Loucy (cell line): ENCODE measurements at regions not wholly inside any gene's neighbourhood (a gene's known extent, or its start where the extent isn't known, plus 50 kb on each side); places are given as distances from the start of the nearest gene placed in this dataset.
"Not testable (repeated sequence)": the region's sequence is repeated elsewhere in the genome, so short reads cannot be mapped to it uniquely, and the experiment has no call there.

ENCODE experiments used
- H2AFZ ChIP-seq: fragments of 200-600 bp; sonication (generic); 2 replicates; pipeline ENCODE4 v1.6.0; 2016; ENCODE audit warnings: antibody characterized with exemption, mild to moderate bottlenecking, low read length, moderate library complexity
- H3F3A ChIP-seq: fragments of 200-600 bp; 2 replicates; pipeline ENCODE4 v1.6.0; 2016; ENCODE audit warnings: antibody characterized with exemption, low read depth, mild to moderate bottlenecking
- H3K27me3 ChIP-seq: fragments of 200-600 bp; sonication (generic); 2 replicates; pipeline ENCODE4 v1.6.1; 2014; ENCODE audit warnings: low read length, mild to moderate bottlenecking; ENCODE audit not compliant: insufficient read depth, poor library complexity, severe bottlenecking
- H3K36me3 ChIP-seq: fragments of 200-600 bp; sonication (generic); 2 replicates; pipeline ENCODE4 v1.6.1; 2016; ENCODE audit warnings: low read length; ENCODE audit not compliant: insufficient read depth
- H3K4me1 ChIP-seq: fragments of 200-600 bp; sonication (generic); 2 replicates; pipeline ENCODE4 v1.5.1; 2014; ENCODE audit warnings: low read length, mild to moderate bottlenecking; ENCODE audit not compliant: insufficient read depth, poor library complexity, severe bottlenecking
- H3K4me2 ChIP-seq: fragments of 200-600 bp; sonication (generic); 2 replicates; pipeline ENCODE4 v1.6.0; 2014; ENCODE audit warnings: antibody characterized with exemption, low read length, low read depth, mild to moderate bottlenecking; ENCODE audit not compliant: poor library complexity, severe bottlenecking
- H3K4me3 ChIP-seq: fragments of 200-600 bp; sonication (generic); 2 replicates; pipeline ENCODE4 v1.5.1; 2014; ENCODE audit warnings: low read length, mild to moderate bottlenecking, mixed read lengths; ENCODE audit not compliant: poor library complexity, severe bottlenecking
- H3K79me2 ChIP-seq: fragments of 200-600 bp; sonication (generic); 2 replicates; pipeline ENCODE4 v1.6.1; 2014; ENCODE audit warnings: low read length; ENCODE audit not compliant: insufficient read depth
- H3K9ac ChIP-seq: fragments of 200-600 bp; sonication (generic); 2 replicates; pipeline ENCODE4 v1.6.0; 2014; ENCODE audit warnings: mild to moderate bottlenecking, low read depth, low read length, moderate library complexity; ENCODE audit not compliant: poor library complexity, severe bottlenecking
- H3K9me2 ChIP-seq: fragments of 200-600 bp; sonication (generic); replicated peaks from 2 replicates; pipeline ENCODE4 v1.6.1; 2016; ENCODE audit warnings: low read depth, low read length, mixed read lengths
- H3K9me3 ChIP-seq: fragments of 200-600 bp; sonication (generic); 2 replicates; pipeline ENCODE4 v1.6.1; 2014; ENCODE audit warnings: mild to moderate bottlenecking, antibody characterized with exemption, low read length, low read depth; ENCODE audit not compliant: insufficient read depth
- H4K20me1 ChIP-seq: fragments of 200-600 bp; sonication (generic); 2 replicates; pipeline ENCODE4 v1.6.0; 2014; ENCODE audit warnings: antibody characterized with exemption, low read length, mild to moderate bottlenecking; ENCODE audit not compliant: insufficient read depth, poor library complexity, severe bottlenecking
- EZH2phosphoT487 ChIP-seq: fragments of 200-600 bp; IDR thresholded peaks from 2 replicates; pipeline ENCODE4 v1.6.1; 2018; ENCODE audit warnings: antibody characterized with exemption, mild to moderate bottlenecking, moderate library complexity, borderline replicate concordance
- TF ChIP-seq, protein P1 (sequence below): fragments of 200-600 bp; sonication (generic); conservative IDR thresholded peaks from 2 replicates; pipeline ENCODE4 v1.5.1; 2014; ENCODE audit warnings: mild to moderate bottlenecking, antibody characterized with exemption, low read length

DNA sequence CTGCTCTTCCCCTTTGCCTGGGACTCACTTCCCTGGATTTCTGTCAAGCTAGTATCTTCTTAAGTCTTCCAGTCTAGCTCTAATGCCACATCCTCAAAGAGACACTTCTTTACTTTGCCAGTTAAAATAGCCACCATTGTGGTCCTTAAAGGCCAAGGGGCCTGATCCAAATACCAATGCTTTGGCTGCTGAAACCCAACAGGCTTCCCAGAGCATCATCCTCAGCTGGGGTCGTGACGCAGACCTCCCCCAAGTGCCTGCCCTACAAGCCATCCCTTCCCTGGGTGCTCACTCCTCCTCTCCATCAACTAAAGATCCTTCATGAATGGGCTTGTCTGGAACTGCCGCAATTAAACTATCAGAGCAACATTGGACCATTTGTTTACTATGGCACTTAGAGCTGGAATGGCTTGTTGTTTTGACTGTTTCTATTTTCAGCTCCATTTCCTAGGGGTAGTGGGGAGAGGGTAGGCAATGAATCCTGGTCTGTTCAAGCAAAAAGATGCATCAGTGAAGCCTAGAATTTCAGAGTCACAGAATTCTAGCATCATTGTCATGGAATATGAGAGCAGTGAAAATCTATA lies 79.6 kb upstream of the SIRPA start:
- TF ChIP-seq, protein P1, sequence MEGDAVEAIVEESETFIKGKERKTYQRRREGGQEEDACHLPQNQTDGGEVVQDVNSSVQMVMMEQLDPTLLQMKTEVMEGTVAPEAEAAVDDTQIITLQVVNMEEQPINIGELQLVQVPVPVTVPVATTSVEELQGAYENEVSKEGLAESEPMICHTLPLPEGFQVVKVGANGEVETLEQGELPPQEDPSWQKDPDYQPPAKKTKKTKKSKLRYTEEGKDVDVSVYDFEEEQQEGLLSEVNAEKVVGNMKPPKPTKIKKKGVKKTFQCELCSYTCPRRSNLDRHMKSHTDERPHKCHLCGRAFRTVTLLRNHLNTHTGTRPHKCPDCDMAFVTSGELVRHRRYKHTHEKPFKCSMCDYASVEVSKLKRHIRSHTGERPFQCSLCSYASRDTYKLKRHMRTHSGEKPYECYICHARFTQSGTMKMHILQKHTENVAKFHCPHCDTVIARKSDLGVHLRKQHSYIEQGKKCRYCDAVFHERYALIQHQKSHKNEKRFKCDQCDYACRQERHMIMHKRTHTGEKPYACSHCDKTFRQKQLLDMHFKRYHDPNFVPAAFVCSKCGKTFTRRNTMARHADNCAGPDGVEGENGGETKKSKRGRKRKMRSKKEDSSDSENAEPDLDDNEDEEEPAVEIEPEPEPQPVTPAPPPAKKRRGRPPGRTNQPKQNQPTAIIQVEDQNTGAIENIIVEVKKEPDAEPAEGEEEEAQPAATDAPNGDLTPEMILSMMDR: no peak
- no peak for TF ChIP-seq EZH2phosphoT487
- H3K36me3 ChIP-seq: no peaks in the 10 kb centered on the region
- H3K4me1 ChIP-seq: peaks cover 26% of the 10 kb centered on the region
- no peak overlapping the region for H3K9ac ChIP-seq
- no peaks in the 10 kb centered on the region for H3K9me2 ChIP-seq
- H3K4me2 ChIP-seq: no peak overlapping the region
- no peaks in the 10 kb centered on the region for H3K27me3 ChIP-seq
- no peaks in the 10 kb centered on the region for H3F3A ChIP-seq
- no peaks in the 10 kb centered on the region for H4K20me1 ChIP-seq
- H2AFZ ChIP-seq: no peak overlapping the region
- H3K79me2 ChIP-seq: no peaks in the 10 kb centered on the region
- no peaks in the 10 kb centered on the region for H3K9me3 ChIP-seq
- H3K4me3 ChIP-seq: no peak overlapping the region

DNA sequence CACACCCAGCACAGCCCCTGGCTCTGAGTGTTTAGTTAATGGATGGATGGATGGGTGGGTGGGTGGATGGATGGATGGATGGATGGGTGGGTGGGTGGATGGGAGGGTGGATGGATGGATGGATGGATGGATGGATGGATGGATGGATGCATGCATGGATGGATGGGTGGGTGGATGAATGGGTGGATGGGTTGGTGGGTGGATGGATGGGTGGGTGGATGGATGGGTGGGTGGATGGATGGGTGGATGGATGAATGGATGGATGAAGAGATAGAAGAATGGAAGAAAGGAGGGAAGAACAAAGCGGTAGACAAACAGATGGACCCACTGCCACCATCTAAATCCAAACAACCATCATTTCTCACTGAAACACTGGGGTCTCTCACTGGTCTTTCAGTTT lies 80.3 kb upstream of the SIRPA start:
- not testable (repeated sequence) for H3K9me2 ChIP-seq, H3K36me3 ChIP-seq, H4K20me1 ChIP-seq, H3F3A ChIP-seq, H3K9ac ChIP-seq, H3K4me2 ChIP-seq, H3K4me3 ChIP-seq, H3K27me3 ChIP-seq, H2AFZ ChIP-seq, H3K9me3 ChIP-seq, H3K79me2 ChIP-seq
- peaks cover 28% of the 10 kb centered on the region for H3K4me1 ChIP-seq

DNA sequence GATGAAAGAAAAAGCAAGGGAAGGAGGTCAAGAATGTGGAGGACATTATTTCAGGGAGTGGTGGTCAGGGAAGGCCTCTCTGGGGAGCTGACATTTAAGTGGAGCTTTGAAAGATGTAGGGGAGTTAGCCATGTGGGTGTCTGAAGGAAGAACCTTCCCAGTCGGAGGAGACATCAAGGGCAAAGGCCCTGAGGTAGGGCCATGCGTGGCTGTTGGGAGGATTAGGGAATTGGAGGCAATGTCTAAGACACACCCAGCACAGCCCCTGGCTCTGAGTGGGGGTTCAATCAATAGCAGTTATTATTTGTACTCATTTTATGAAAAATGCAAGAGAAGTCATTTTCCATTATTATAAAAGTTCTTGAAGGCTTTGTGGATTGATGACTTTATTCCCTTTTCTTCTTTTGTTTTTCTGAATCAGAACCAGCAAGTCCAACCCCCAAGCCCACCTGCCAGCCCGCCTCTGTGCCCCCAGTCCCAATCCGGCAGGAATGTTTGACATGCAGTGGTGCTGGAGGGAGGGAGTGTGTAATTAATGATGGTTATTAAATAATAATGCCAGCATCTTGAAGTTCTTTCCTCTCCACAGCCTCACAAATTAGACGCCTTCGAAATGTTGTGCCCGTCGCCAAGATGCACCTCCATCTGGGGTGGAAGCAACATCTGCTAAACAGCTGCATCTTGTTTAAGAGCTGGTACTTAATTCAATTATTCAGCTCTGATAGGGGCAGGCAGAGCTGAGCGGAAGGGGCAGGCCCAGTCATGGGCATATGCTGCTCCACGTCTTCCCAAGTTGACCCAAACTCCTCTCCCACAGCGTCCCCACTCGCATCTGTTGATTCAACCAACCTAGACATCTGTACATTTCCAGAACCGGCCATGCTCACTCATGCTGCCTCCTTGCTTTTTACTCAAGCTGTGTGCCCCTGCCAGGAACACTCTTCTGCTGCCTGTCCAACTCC lies 81.3 kb upstream of the SIRPA start:
- no peaks in the 10 kb centered on the region for H3F3A ChIP-seq
- no peak overlapping the region for H3K4me2 ChIP-seq
- no peak overlapping the region for H3K9ac ChIP-seq
- H3K4me1 ChIP-seq: peaks cover 28% of the 10 kb centered on the region
- H4K20me1 ChIP-seq: no peaks in the 10 kb centered on the region
- H3K9me3 ChIP-seq: no peaks in the 10 kb centered on the region
- H3K79me2 ChIP-seq: no peaks in the 10 kb centered on the region
- no peaks in the 10 kb centered on the region for H3K9me2 ChIP-seq
- H3K27me3 ChIP-seq: no peaks in the 10 kb centered on the region
- no peaks in the 10 kb centered on the region for H3K36me3 ChIP-seq
- no peak overlapping the region for H3K4me3 ChIP-seq
- TF ChIP-seq, protein P1: no peak
- TF ChIP-seq EZH2phosphoT487: no peak
- no peak overlapping the region for H2AFZ ChIP-seq
